Upper lobe of left lung (tissue), 6 donors: ENCODE measurements at regions not wholly inside any gene's neighbourhood (a gene's known extent, or its start where the extent isn't known, plus 50 kb on each side); places are given as distances from the start of the nearest gene placed in this dataset.

ENCODE experiments used
- ATAC-seq, 2 donors: fragments of 200-7000 bp; cut with Tn5 transposase; one replicate each; pipeline ENCODE4 v1.9.1; 2022; ENCODE audit warnings: mild to moderate bottlenecking in 2 of 2, moderate library complexity in 2 of 2; ENCODE audit not compliant: low FRiP score in 2 of 2
- DNase-seq, 2 donors: peaks; one replicate each; pipeline ENCODE4 v3.0.0-alpha.2; 2019 to 2020
- H3K27ac ChIP-seq, 4 donors: fragments of 200-600 bp; sonication (generic); one replicate each; pipeline ENCODE4 v1.5.1; 2016 to 2019
- H3K27me3 ChIP-seq, 4 donors: fragments of 200-600 bp; sonication (generic); one replicate each; pipeline ENCODE4 v1.5.1; 2017 to 2019
- H3K36me3 ChIP-seq, 4 donors: fragments of 200-600 bp; sonication (generic); one replicate each; pipeline ENCODE4 v1.5.1; 2016 to 2019
- H3K4me1 ChIP-seq, 4 donors: fragments of 200-600 bp; sonication (generic); one replicate each; pipeline ENCODE4 v1.5.1; 2018 to 2019
- H3K4me3 ChIP-seq, 4 donors: fragments of 200-600 bp; sonication (generic); one replicate each; pipeline ENCODE4 v1.5.1; 2017 to 2019; ENCODE audit warnings: mild to moderate bottlenecking in 2 of 4, moderate library complexity in 1 of 4
- H3K9me3 ChIP-seq, 4 donors: fragments of 200-600 bp; sonication (generic); one replicate each; pipeline ENCODE4 v1.5.1; 2018 to 2019
- EP300 ChIP-seq, 4 donors: sonication (generic); formaldehyde crosslinking; IDR thresholded peaks; one replicate each; pipeline ENCODE4 v1.5.1; 2017; ENCODE audit warnings: antibody characterized with exemption in 4 of 4, control low read depth in 2 of 4
- POLR2A ChIP-seq, 4 donors: fragments of 450-650 bp; IDR thresholded peaks; one replicate each; pipeline ENCODE4 v1.5.1; 2016 to 2017; ENCODE audit warnings: antibody characterized with exemption in 4 of 4, mild to moderate bottlenecking in 2 of 4
- POLR2AphosphoS5 ChIP-seq, 2 donors: sonication (generic); formaldehyde crosslinking; IDR thresholded peaks; one replicate each; pipeline ENCODE4 v1.5.1; 2017; ENCODE audit warnings: antibody characterized with exemption in 2 of 2
- WGBS, 2 donors: methylation state at CpG; one replicate each; pipeline ENCODE4 v1.1.5; 2017 to 2018; 5-methylcytosine and 5-hydroxymethylcytosine counted together
- TF ChIP-seq, protein P1 (sequence below), 6 experiments: fragments of 450-650 bp in 4 of 6; fragments of 200-600 bp in 2 of 6; sonication (generic) in 2 of 6; IDR thresholded peaks; one replicate each; pipeline ENCODE4 v1.5.1; 2016 to 2019; ENCODE audit warnings: antibody characterized with exemption in 6 of 6
- donor health status: DM: no; HTN: no; CAD: no; lungs with moderate emphysema.
- donor health status: DM: no; HTN: yes; CAD: no; lungs with severe emphysema.

DNA sequence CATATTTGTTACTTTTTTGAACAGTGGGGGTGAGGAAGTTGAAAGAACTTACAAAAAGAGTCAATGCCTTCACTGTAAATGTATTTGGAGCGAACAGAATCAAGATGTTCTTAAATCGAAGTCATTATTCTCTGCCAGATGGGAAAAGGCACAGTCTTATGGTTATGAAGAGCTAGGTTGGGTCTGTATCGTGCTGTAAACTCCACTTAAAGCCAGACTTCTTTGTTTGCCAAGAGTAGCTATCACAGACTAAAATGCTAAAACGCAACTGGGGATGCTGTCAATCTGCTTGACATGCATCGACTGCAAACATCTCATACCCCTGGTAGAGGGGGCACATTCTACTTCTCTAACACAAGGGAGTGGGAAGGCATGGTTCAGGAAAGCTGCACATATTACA is 160.4 kb downstream of the DACT1 start:
- WGBS, 2 donors: 79 to 84% methylated on average over 5 of the region's 5 CpGs
- Histone ChIP-seq H3K4me3 (no peak overlapping the region), H3K27me3 (no peaks in the 10 kb centered on the region), H3K36me3 (no peaks in the 10 kb centered on the region), H3K27ac (no peak overlapping the region), H3K4me1 (peaks cover 0 to 17% (median 4%) of the 10 kb centered on the region in 4 donors), H3K9me3 (no peaks in the 10 kb centered on the region)
- DNase-seq (no peak), ATAC-seq (no peak)
- TF ChIP-seq EP300 (IDR thresholded peaks at IDR 0.05) (no peak), POLR2A (IDR thresholded peaks at IDR 0.05) (no peak), POLR2AphosphoS5 (IDR thresholded peaks at IDR 0.05) (no peak)
- TF ChIP-seq, protein P1, sequence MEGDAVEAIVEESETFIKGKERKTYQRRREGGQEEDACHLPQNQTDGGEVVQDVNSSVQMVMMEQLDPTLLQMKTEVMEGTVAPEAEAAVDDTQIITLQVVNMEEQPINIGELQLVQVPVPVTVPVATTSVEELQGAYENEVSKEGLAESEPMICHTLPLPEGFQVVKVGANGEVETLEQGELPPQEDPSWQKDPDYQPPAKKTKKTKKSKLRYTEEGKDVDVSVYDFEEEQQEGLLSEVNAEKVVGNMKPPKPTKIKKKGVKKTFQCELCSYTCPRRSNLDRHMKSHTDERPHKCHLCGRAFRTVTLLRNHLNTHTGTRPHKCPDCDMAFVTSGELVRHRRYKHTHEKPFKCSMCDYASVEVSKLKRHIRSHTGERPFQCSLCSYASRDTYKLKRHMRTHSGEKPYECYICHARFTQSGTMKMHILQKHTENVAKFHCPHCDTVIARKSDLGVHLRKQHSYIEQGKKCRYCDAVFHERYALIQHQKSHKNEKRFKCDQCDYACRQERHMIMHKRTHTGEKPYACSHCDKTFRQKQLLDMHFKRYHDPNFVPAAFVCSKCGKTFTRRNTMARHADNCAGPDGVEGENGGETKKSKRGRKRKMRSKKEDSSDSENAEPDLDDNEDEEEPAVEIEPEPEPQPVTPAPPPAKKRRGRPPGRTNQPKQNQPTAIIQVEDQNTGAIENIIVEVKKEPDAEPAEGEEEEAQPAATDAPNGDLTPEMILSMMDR (IDR thresholded peaks at IDR 0.05): no peak

DNA sequence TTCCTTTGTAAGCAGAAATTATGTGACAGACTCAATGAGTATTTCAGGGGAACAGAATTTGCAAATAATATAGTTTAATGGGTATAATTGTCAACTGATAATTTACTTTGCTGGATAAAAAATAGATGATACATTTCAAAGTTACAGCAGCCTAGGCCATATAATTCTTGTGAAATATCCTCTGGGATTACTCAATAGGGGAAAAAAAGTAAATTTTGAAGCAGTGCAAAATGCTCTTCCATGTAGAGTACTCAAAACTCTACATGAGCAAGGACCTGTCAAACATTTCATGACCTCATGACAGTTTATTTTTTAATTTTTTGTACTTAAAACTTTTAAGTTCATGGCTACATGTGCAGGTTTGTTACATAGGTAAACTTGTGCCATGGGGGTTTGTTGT is 163.3 kb downstream of the DACT1 start:
- Histone ChIP-seq H3K27me3 (no peaks in the 10 kb centered on the region), H3K4me1 (peaks cover 0 to 24% (median 9%) of the 10 kb centered on the region in 4 donors), H3K27ac (no peak overlapping the region), H3K36me3 (no peaks in the 10 kb centered on the region), H3K4me3 (no peak overlapping the region), H3K9me3 (no peaks in the 10 kb centered on the region)
- TF ChIP-seq POLR2AphosphoS5 (IDR thresholded peaks at IDR 0.05) (no peak), EP300 (IDR thresholded peaks at IDR 0.05) (no peak), POLR2A (IDR thresholded peaks at IDR 0.05) (no peak)
- TF ChIP-seq, protein P1 (IDR thresholded peaks at IDR 0.05): no peak
- no peak for ATAC-seq
- no peak for DNase-seq

DNA sequence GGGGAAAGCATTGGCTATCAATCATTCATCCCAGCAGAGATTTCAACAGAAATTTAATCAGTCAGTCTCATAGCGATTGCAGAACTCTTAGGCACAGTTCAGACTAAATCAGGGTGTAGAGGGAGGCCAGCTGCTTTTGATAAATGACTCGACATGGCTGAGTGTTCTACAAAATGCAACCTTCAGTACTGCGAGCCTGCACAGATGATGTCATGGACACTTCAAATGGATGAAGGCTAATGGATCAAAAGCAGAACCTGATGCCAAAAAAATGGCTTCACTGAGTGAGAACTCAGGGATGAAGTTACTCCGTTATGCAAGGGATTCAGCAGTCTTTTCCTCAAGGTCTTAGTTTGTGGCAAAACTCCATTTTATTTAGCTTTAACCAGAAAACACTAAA is 167.3 kb downstream of the DACT1 start:
- Histone ChIP-seq H3K4me3 (no peak overlapping the region), H3K27me3 (no peaks in the 10 kb centered on the region), H3K27ac (no peak overlapping the region), H3K9me3 (no peaks in the 10 kb centered on the region), H3K36me3 (no peaks in the 10 kb centered on the region), H3K4me1 (peaks cover 11 to 20% (median 19%) of the 10 kb centered on the region in 4 donors)
- TF ChIP-seq POLR2AphosphoS5 (IDR thresholded peaks at IDR 0.05) (no peak), POLR2A (IDR thresholded peaks at IDR 0.05) (no peak), EP300 (IDR thresholded peaks at IDR 0.05) (no peak)
- TF ChIP-seq, protein P1 (IDR thresholded peaks at IDR 0.05): no peak
- WGBS, 2 donors: 65 to 70% methylated on average over 4 of the region's 4 CpGs
- ATAC-seq (peak in 1 of 2 donors; percentile 95), DNase-seq (no peak)

DNA sequence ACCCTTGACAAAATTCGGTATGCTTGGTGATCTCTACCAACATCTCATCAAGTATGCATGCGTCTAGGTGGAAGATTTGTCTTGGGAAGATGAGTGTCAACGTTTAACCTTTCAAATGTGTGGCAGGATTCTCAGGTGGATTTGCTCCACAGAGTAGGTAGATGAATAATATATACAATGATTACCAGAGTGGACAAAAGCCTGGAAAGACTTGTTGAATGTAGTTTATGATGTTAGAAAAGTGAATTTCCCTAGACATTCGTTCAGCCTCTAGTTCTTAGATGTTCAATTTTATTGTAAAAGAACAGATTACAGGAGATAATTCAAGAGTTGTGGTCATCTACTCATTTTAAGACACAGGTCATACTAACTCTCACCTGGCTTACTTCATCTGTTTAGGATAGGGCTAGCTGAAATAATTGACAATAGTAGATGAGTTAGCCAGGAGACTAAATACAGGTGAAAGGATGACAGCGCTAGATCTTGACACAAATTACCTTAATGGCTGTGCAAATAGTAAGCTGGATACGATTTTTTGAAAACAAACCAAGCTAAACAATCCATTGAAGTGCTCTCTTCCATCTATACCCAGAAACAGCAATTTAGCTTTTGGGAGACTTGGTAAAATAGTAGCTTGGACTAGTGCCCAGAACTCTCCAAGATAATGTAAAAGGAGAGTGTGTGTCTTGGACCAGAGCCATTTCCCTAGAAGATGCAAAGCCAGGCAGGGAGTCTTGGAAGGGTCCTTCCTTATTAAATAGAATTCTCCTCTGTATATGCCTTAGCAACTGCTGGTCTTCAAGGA is 168.0 kb downstream of the DACT1 start:
- no peak overlapping the region for H3K4me3 ChIP-seq
- no peaks in the 10 kb centered on the region for H3K27me3 ChIP-seq
- no peak for DNase-seq
- no peak overlapping the region for H3K27ac ChIP-seq
- ATAC-seq: no peak
- 63 to 64% methylated on average over 6 of the region's 6 CpGs for WGBS, 2 donors
- no peaks in the 10 kb centered on the region for H3K36me3 ChIP-seq
- H3K4me1 ChIP-seq: peaks cover 11 to 20% (median 19%) of the 10 kb centered on the region in 4 donors
- H3K9me3 ChIP-seq: no peaks in the 10 kb centered on the region
- TF ChIP-seq, protein P1 (IDR thresholded peaks at IDR 0.05): no peak
- no peak for TF ChIP-seq POLR2A (IDR thresholded peaks at IDR 0.05)
- TF ChIP-seq EP300 (IDR thresholded peaks at IDR 0.05): no peak
- TF ChIP-seq POLR2AphosphoS5 (IDR thresholded peaks at IDR 0.05): no peak

DNA sequence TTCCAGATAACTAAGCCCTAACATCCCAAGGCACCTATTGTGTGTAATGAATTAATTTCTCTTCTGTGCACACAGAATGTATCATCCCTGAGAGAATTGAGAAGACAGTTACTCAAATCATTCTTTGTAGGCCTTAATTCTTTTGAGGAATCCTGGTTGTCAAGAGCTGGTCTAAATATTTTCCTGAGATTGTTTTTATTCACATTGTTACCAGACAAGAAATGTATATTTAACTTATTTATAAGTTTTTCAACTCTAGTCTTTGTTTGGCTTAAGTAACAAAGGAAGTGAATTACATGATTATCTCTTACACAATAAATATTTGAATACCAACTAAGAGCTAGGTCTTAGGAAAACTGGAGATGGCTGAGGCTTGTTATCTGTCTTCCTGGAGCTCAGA is 169.4 kb downstream of the DACT1 start:
- no peak overlapping the region for H3K27ac ChIP-seq
- H3K36me3 ChIP-seq: no peaks in the 10 kb centered on the region
- peaks cover 11 to 20% (median 19%) of the 10 kb centered on the region in 4 donors for H3K4me1 ChIP-seq
- H3K4me3 ChIP-seq: no peak overlapping the region
- TF ChIP-seq, protein P1 (IDR thresholded peaks at IDR 0.05): no peak
- DNase-seq (no peak), ATAC-seq (no peak)
- no peaks in the 10 kb centered on the region for H3K9me3 ChIP-seq
- no peaks in the 10 kb centered on the region for H3K27me3 ChIP-seq
